ENCODE measurements at regions not wholly inside any gene's neighbourhood (a gene's known extent, or its start where the extent isn't known, plus 50 kb on each side); places are given as distances from the start of the nearest gene placed in this dataset.
"Not testable (repeated sequence)": the region's sequence is repeated elsewhere in the genome, so short reads cannot be mapped to it uniquely, and the experiment has no call there.

DNA sequence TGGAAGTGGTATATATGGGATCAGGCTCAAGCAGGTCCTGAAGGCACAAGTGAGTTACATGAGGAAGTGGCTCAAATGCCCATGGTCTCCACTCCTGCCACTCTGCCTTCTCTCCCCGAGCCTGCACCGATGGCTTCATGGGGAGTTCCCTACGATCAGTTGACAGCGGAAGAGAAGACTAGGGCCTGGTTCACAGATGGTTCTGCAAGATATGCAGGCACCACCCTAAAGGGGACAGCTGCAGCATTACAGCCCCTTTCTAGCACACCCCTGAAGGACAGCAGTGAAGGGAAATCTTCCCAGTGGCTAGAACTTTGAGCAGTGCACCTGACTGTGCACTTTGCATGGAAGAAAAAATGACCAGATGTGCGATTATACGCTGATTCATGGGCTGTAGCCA, 95.3 kb downstream of the HOXA1 start:
- no peaks in the 10 kb centered on the region for H3K27me3 ChIP-seq
- H3K9me3 ChIP-seq: peaks cover 0 to 17% (median 9%) of the 10 kb centered on the region in 4 donors
- no peaks in the 10 kb centered on the region for H3K4me1 ChIP-seq
- H3K36me3 ChIP-seq: no peaks in the 10 kb centered on the region
- WGBS, 2 donors: 79 to 93% methylated on average over 5 to 6 of the region's 6 CpGs
- H3K27ac ChIP-seq: no peak overlapping the region
- no peak for TF ChIP-seq CTCF (IDR thresholded peaks at IDR 0.05)
- TF ChIP-seq POLR2AphosphoS5 (IDR thresholded peaks at IDR 0.05): no peak
- TF ChIP-seq EP300 (IDR thresholded peaks at IDR 0.05): no peak
- TF ChIP-seq POLR2A (IDR thresholded peaks at IDR 0.05): no peak
- no peak for ATAC-seq (ENCODE audit: low FRiP score in 2 of 2)
- no peak overlapping the region for H3K4me3 ChIP-seq
- no peak for DNase-seq

- peaks cover 0 to 17% (median 9%) of the 10 kb centered on the region in 4 donors for H3K9me3 ChIP-seq
- H3K27me3 ChIP-seq; ATAC-seq (ENCODE audit: low FRiP score in 2 of 2); DNase-seq; H3K4me3 ChIP-seq; H3K27ac ChIP-seq; H3K4me1 ChIP-seq; H3K36me3 ChIP-seq: not testable (repeated sequence)
- 84 to 86% methylated on average over 3 of the region's 3 CpGs for WGBS, 2 donors
Measured at GRCh38 chr7:26998284-26998683, 97.5 kb downstream of the HOXA1 start.

DNA sequence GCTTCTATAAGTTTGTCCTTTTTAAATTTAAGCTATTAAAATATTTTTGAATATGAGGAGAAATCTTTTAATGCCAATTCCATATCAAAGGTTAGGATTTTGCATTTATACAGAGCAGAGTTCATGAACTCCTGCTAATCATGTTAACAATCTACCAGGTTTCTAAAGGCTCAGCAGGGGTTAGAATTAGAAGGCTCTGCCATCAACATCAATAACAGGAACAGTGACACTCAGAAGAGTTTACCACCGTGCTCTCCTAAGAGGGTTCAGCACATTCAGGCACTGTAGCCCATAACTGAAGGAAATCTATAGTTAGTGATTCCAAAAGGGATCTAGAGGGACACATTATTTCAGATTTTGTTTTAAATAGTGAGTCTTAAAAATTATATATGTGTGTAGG, 100.1 kb downstream of the HOXA1 start:
- Histone ChIP-seq H3K36me3 (no peaks in the 10 kb centered on the region), H3K9me3 (peaks cover 0 to 17% (median 9%) of the 10 kb centered on the region in 4 donors), H3K27ac (no peak overlapping the region), H3K4me1 (no peaks in the 10 kb centered on the region), H3K27me3 (no peaks in the 10 kb centered on the region), H3K4me3 (no peak overlapping the region)
- ATAC-seq (ENCODE audit: low FRiP score in 2 of 2) (no peak), DNase-seq (no peak)
- TF ChIP-seq EP300 (IDR thresholded peaks at IDR 0.05) (no peak), POLR2AphosphoS5 (IDR thresholded peaks at IDR 0.05) (no peak), POLR2A (IDR thresholded peaks at IDR 0.05) (no peak), CTCF (IDR thresholded peaks at IDR 0.05) (no peak)
- WGBS, 2 donors: 56 to 88% methylated on average over 1 of the region's 1 CpG

DNA sequence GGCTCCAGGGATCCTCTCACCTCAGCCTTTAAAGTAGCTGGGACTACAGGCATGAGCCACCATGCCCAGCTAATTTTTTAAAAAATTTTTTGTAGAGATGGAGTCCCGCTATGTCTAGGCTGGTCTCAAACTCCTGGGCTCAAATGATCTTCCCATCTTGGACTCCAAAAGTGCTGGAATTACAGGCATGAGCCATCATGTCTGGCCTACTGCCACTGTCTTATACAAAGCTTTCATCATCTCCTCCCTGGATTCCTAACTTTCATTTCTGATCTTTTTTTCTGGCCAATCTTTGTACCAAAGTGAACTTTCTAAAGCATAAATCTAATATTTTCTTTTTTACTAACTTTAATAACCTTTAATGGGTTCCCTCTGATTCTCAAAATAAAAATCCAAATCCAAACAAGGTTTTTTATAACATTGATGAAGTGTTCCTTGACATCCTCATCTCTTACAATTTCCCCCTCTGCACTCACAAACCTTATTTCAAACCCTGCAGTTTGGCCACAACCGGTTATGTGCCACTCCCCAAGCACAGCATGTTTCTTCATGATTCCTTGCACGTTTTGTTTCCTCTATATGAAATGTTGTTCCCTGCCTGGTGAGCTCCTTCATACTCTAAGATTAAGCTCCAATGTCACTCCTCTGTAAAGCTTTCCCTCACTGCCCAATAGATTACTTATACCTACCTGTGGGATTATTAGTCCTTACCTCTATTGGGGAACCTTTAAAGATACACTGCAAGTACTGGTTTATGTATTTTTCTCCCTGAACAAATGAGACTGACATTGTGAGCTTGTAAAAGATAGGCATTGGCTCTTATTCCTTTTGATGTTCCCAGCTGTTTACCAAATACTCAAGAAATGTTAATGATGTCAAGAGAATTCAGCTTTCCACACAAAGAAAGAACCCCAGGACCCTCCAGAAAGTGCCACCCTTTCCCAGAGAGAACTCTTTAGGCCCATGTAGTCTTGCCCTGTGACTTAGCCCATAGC, 101.7 kb downstream of the HOXA1 start:
- no peak overlapping the region for H3K27ac ChIP-seq

More for the DNA sequence above, 101.7 kb downstream of the HOXA1 start:
- WGBS, 2 donors: 59 to 66% methylated on average over 3 of the region's 3 CpGs
- ATAC-seq (ENCODE audit: low FRiP score in 2 of 2) (no peak), DNase-seq (no peak)
- no peaks in the 10 kb centered on the region for H3K4me1 ChIP-seq
- no peaks in the 10 kb centered on the region for H3K36me3 ChIP-seq
- H3K4me3 ChIP-seq: no peak overlapping the region
- H3K27me3 ChIP-seq: no peaks in the 10 kb centered on the region
- H3K9me3 ChIP-seq: peaks cover 0 to 16% (median 9%) of the 10 kb centered on the region in 4 donors
- TF ChIP-seq POLR2A (IDR thresholded peaks at IDR 0.05): no peak
- TF ChIP-seq POLR2AphosphoS5 (IDR thresholded peaks at IDR 0.05): no peak
- no peak for TF ChIP-seq EP300 (IDR thresholded peaks at IDR 0.05)
- TF ChIP-seq CTCF (IDR thresholded peaks at IDR 0.05): no peak

Data from upper lobe of left lung (tissue), 6 donors.